Stomach (tissue), 8 donors: ENCODE measurements at regions not wholly inside any gene's neighbourhood (a gene's known extent, or its start where the extent isn't known, plus 50 kb on each side); places are given as distances from the start of the nearest gene placed in this dataset.

Source experiments
- DNase-seq, 2 donors: peaks; one replicate each; pipeline versions ENCODE4 v3.0.0 to v3.0.0-alpha.2; 2013 to 2019
- H3K27ac ChIP-seq, 5 donors: fragments of 200-600 bp in 4 of 5; sonication (generic) in 4 of 5; one replicate each; pipeline ENCODE4 v1.5.1; 2013 to 2019; ENCODE audit warnings: mild to moderate bottlenecking in 1 of 5, moderate library complexity in 1 of 5
- H3K27me3 ChIP-seq, 3 donors: fragments of 200-600 bp; sonication (generic); one replicate each; pipeline ENCODE4 v1.5.1; 2017 to 2019; ENCODE audit warnings: mixed run types in 1 of 3
- H3K36me3 ChIP-seq, 4 donors: fragments of 200-600 bp; sonication (generic); 1 replicate in 3 of 4; 2 replicates in 1 of 4; pipeline ENCODE4 v1.5.1; 2016 to 2019
- H3K4me1 ChIP-seq, 4 donors: fragments of 200-600 bp; sonication (generic); one replicate each; pipeline ENCODE4 v1.5.1; 2016 to 2019
- H3K4me3 ChIP-seq, 4 donors: fragments of 200-600 bp; sonication (generic) in 3 of 4; one replicate each; pipeline ENCODE4 v1.5.1; 2016 to 2019; ENCODE audit warnings: mild to moderate bottlenecking in 1 of 4
- H3K9me3 ChIP-seq, 4 donors: fragments of 200-600 bp; sonication (generic); one replicate each; pipeline ENCODE4 v1.5.1; 2016 to 2019
- EP300 ChIP-seq: sonication (generic); formaldehyde crosslinking; IDR thresholded peaks from one replicate; pipeline ENCODE4 v1.6.1; 2017; ENCODE audit warnings: antibody characterized with exemption
- POLR2A ChIP-seq, 4 donors: fragments of 450-650 bp; IDR thresholded peaks; one replicate each; pipeline ENCODE4 v1.6.1; 2016; ENCODE audit warnings: antibody characterized with exemption in 4 of 4, control low read depth in 2 of 4, mild to moderate bottlenecking in 1 of 4, moderate library complexity in 1 of 4
- POLR2AphosphoS5 ChIP-seq, 3 donors: sonication (generic); formaldehyde crosslinking; IDR thresholded peaks; one replicate each; pipeline ENCODE4 v1.6.1; 2016; ENCODE audit warnings: antibody characterized with exemption in 3 of 3
- WGBS, 5 donors: extraction: QIAGEN DNeasy Blood & Tissue Kit in 3 of 5; methylation state at CpG; one replicate each; pipeline versions ENCODE4 v1.1.5 to v1.1.7; 2013 to 2018; 5-methylcytosine and 5-hydroxymethylcytosine counted together
- intact Hi-C: fragments of 100-400 bp; cut with DNase I; formaldehyde crosslinking; loops from one replicate; pipeline ENCODE4 v1.15.1; 2023; ENCODE audit warnings: low total_unique reads
- TF ChIP-seq, protein P1 (sequence below), 7 experiments: fragments of 450-650 bp in 4 of 7; fragments of 200-600 bp in 3 of 7; sonication (generic) in 3 of 7; IDR thresholded peaks; one replicate each; pipeline ENCODE4 v1.5.1; 2016 to 2019; ENCODE audit warnings: antibody characterized with exemption in 7 of 7, control low read depth in 2 of 7, mild to moderate bottlenecking in 1 of 7
- donor health status: healthy with polysubstance abuse.
- donor health status: Bipolar disorder and iron deficiency.
- donor health status: healthy.

GRCh38 chr10:44023517-44023916 is 361.4 kb downstream of the CXCL12 start:
- Histone ChIP-seq H3K4me1 (peaks cover 0 to 11% (median 3%) of the 10 kb centered on the region in 4 donors), H3K27me3 (peaks cover 0 to 4% (median 0%) of the 10 kb centered on the region in 3 donors), H3K4me3 (no peak overlapping the region), H3K36me3 (no peaks in the 10 kb centered on the region), H3K27ac (no peak overlapping the region), H3K9me3 (peaks cover 0 to 6% (median 0%) of the 10 kb centered on the region in 4 donors)
- no peak for DNase-seq
- no peak for TF ChIP-seq EP300
- TF ChIP-seq POLR2A (IDR thresholded peaks at IDR 0.05) = no peak
- TF ChIP-seq, protein P1, sequence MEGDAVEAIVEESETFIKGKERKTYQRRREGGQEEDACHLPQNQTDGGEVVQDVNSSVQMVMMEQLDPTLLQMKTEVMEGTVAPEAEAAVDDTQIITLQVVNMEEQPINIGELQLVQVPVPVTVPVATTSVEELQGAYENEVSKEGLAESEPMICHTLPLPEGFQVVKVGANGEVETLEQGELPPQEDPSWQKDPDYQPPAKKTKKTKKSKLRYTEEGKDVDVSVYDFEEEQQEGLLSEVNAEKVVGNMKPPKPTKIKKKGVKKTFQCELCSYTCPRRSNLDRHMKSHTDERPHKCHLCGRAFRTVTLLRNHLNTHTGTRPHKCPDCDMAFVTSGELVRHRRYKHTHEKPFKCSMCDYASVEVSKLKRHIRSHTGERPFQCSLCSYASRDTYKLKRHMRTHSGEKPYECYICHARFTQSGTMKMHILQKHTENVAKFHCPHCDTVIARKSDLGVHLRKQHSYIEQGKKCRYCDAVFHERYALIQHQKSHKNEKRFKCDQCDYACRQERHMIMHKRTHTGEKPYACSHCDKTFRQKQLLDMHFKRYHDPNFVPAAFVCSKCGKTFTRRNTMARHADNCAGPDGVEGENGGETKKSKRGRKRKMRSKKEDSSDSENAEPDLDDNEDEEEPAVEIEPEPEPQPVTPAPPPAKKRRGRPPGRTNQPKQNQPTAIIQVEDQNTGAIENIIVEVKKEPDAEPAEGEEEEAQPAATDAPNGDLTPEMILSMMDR (IDR thresholded peaks at IDR 0.05) = no peak
- no peak for TF ChIP-seq POLR2AphosphoS5 (IDR thresholded peaks at IDR 0.05)
- WGBS, 5 donors = 79 to 91% (median 82%) methylated on average over 5 of the region's 5 CpGs
- intact Hi-C loops = no loop called here

GRCh38 chr10:44022203-44022602 is 362.7 kb downstream of the CXCL12 start:
- TF ChIP-seq POLR2A (IDR thresholded peaks at IDR 0.05) (no peak), EP300 (no peak)
- TF ChIP-seq, protein P1 (IDR thresholded peaks at IDR 0.05) = no peak
- peaks cover 0 to 4% (median 0%) of the 10 kb centered on the region in 3 donors for H3K27me3 ChIP-seq
- 94 to 100% (median 96%) methylated on average over 1 of the region's 1 CpG for WGBS, 5 donors
- H3K27ac ChIP-seq = no peak overlapping the region
- no peak overlapping the region for H3K4me3 ChIP-seq
- DNase-seq = no peak
- H3K9me3 ChIP-seq = peaks cover 0 to 6% (median 0%) of the 10 kb centered on the region in 4 donors
- no peaks in the 10 kb centered on the region for H3K36me3 ChIP-seq
- H3K4me1 ChIP-seq = peaks cover 0 to 15% (median 6%) of the 10 kb centered on the region in 4 donors
- intact Hi-C loops = no loop called here

GRCh38 chr10:44020322-44021111 is 364.4 kb downstream of the CXCL12 start:
- DNase-seq = peak; percentile 40 to 68

DNA sequence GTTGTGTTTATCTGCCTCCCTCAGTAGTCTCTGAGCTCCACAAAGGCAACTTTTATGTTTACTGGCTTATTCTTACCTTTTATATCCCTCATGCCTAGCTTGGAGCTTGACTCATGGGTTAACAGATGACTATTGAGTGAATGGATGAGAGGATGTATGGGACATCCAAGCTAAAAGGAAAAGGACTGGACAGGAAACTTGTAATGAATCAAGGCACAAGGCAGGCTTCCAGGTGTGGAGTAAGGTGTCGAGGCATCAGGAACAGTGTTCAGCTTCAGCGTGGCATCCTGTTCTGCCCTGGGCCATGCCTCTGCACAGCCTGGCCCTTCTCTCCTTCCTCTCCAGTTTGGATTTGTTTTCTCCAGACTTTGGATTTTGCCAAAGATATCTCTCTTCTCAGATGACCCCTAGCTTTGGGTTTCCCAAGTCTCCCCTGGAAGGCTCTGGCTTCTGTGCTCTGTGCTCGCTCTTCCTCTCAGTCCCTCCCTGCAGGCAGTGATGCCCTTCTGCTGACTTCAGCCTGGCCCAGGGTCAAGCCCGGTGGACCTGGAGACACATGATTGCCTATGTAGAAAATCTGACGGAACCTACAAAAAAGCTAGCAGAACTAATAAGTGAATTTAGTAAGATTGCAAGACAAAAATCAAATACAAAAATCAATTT is 367.3 kb downstream of the CXCL12 start:
- Histone ChIP-seq H3K27me3 (no peaks in the 10 kb centered on the region), H3K4me3 (no peak overlapping the region), H3K36me3 (no peaks in the 10 kb centered on the region), H3K27ac (peak overlapping the region in 3 of 5 donors; percentile 10 to 36 (median 33)), H3K9me3 (no peaks in the 10 kb centered on the region), H3K4me1 (peaks cover 0 to 25% (median 13%) of the 10 kb centered on the region in 4 donors)
- intact Hi-C loops = no loop called here
- WGBS, 5 donors = 86 to 98% (median 94%) methylated on average over 5 of the region's 5 CpGs
- no peak for TF ChIP-seq POLR2AphosphoS5 (IDR thresholded peaks at IDR 0.05)
- TF ChIP-seq EP300 = no peak
- TF ChIP-seq POLR2A (IDR thresholded peaks at IDR 0.05) = no peak
- TF ChIP-seq, protein P1 (IDR thresholded peaks at IDR 0.05) = no peak
- DNase-seq = no peak

More at GRCh38 chr10:44020322-44021111, 364.4 kb downstream of the CXCL12 start:
- Histone ChIP-seq H3K27ac (peak overlapping the region in 2 of 5 donors; percentile 36 to 50), H3K9me3 (peaks cover 0 to 6% (median 0%) of the 10 kb centered on the region in 4 donors), H3K4me1 (peaks cover 0 to 25% (median 13%) of the 10 kb centered on the region in 4 donors), H3K27me3 (peaks cover 0 to 4% (median 0%) of the 10 kb centered on the region in 3 donors), H3K4me3 (no peak overlapping the region), H3K36me3 (no peaks in the 10 kb centered on the region)
- 21 to 63% (median 35%) methylated on average over 5 of the region's 5 CpGs for WGBS, 5 donors
- TF ChIP-seq POLR2AphosphoS5 (IDR thresholded peaks at IDR 0.05) = peak in 1 of 3 donors; percentile 26
- TF ChIP-seq POLR2A (IDR thresholded peaks at IDR 0.05) = no peak
- no peak for TF ChIP-seq EP300
- TF ChIP-seq, protein P1 (IDR thresholded peaks at IDR 0.05) = no peak
- intact Hi-C loops = no loop called here
